ENCODE measurements at regions not wholly inside any gene's neighbourhood (a gene's known extent, or its start where the extent isn't known, plus 50 kb on each side); places are given as distances from the start of the nearest gene placed in this dataset.

DNA sequence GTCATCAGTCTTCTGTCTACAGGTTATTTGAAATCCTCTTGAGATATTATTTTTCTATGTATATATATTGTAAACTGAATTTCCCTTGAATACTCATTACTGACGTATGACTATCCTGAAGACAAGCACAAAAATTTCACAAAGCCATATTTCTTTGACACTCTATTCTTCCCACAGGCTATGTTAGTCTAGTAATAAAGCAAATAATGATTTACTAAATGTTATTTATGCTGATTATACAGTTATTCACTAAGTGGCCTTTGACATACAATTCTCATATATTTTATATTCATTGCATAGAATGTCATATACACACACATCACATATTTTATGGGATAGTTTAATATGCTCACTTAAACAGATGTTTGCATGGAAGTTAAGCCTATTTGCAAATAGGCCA lies 793.0 kb upstream of the GRAMD2B start:
- DNase-seq (ENCODE audit: insufficient read length) = no peak
- no peak for FAIRE-seq
- TF ChIP-seq POLR2AphosphoS5 (IDR thresholded peaks at IDR 0.05; ENCODE audit: low read depth, low read length) (no peak), TAF1 (IDR thresholded peaks at IDR 0.05; ENCODE audit: borderline replicate concordance, low read depth, low read length) (no peak), POLR2A (IDR thresholded peaks at IDR 0.05; ENCODE audit: low read depth, low read length) (no peak)

- TF ChIP-seq TAF1 (IDR thresholded peaks at IDR 0.05; ENCODE audit: borderline replicate concordance, low read depth, low read length) = no peak
- no peak for TF ChIP-seq POLR2A (IDR thresholded peaks at IDR 0.05; ENCODE audit: low read depth, low read length)
- TF ChIP-seq POLR2AphosphoS5 (IDR thresholded peaks at IDR 0.05; ENCODE audit: low read depth, low read length) = no peak
- DNase-seq (ENCODE audit: insufficient read length) (no peak), FAIRE-seq (no peak)
These were observed 789.7 kb upstream of the GRAMD2B start for GRCh38 chr5:125633523-125633922.

- FAIRE-seq = no peak
- TF ChIP-seq POLR2AphosphoS5 (IDR thresholded peaks at IDR 0.05; ENCODE audit: low read depth, low read length) = no peak
- TF ChIP-seq TAF1 (IDR thresholded peaks at IDR 0.05; ENCODE audit: borderline replicate concordance, low read depth, low read length) = no peak
- no peak for TF ChIP-seq POLR2A (IDR thresholded peaks at IDR 0.05; ENCODE audit: low read depth, low read length)
- no peak for DNase-seq (ENCODE audit: insufficient read length)
These were observed 788.9 kb upstream of the GRAMD2B start for GRCh38 chr5:125634216-125634835.

DNA sequence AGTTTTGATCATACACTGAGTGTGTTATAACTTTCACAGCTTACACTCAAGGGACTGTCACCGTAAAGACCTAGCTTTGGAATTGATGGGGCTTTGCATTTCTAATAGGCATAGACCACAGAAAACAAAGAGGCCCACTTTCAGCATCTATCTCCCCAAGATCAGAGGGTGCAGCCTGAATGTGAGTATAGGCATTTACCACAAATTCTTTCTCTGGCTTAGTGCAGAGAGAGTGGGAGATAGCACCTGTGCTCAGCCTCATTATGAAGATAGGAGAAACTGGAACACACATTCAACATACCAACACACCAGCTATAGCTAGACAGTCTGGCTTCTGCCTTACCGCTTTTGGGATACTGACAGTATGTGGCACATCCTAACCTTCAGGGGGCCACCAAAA lies 783.4 kb upstream of the GRAMD2B start:
- DNase-seq (ENCODE audit: insufficient read length) (no peak), FAIRE-seq (no peak)
- TF ChIP-seq POLR2A (IDR thresholded peaks at IDR 0.05; ENCODE audit: low read depth, low read length) (no peak), POLR2AphosphoS5 (IDR thresholded peaks at IDR 0.05; ENCODE audit: low read depth, low read length) (no peak), TAF1 (IDR thresholded peaks at IDR 0.05; ENCODE audit: borderline replicate concordance, low read depth, low read length) (no peak)

GRCh38 chr5:125652761-125653160 lies 770.4 kb upstream of the GRAMD2B start:
- DNase-seq (ENCODE audit: insufficient read length) (no peak), FAIRE-seq (no peak)
- TF ChIP-seq POLR2AphosphoS5 (IDR thresholded peaks at IDR 0.05; ENCODE audit: low read depth, low read length) = no peak
- no peak for TF ChIP-seq TAF1 (IDR thresholded peaks at IDR 0.05; ENCODE audit: borderline replicate concordance, low read depth, low read length)
- TF ChIP-seq POLR2A (IDR thresholded peaks at IDR 0.05; ENCODE audit: low read depth, low read length) = no peak

DNA sequence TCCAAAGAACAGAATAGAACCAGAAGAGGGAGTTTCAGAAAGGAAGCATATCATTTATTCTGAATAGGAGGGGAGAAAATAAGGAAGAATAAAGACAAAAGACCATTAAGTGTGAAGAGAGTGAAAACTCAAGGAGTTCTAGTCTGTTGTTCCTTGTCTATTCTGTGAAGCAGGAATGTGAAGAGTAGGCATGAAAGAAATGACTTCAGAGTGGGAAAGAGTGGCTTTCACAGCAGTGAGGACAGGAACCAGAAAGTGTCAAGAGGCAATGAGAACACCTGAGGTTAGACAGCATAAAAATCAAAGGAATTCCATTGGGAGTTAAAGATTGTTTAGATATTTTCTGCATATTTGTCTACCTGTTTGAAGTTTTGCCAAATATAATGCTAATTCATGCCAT lies 768.8 kb upstream of the GRAMD2B start:
- no peak for FAIRE-seq
- no peak for DNase-seq (ENCODE audit: insufficient read length)

DNA sequence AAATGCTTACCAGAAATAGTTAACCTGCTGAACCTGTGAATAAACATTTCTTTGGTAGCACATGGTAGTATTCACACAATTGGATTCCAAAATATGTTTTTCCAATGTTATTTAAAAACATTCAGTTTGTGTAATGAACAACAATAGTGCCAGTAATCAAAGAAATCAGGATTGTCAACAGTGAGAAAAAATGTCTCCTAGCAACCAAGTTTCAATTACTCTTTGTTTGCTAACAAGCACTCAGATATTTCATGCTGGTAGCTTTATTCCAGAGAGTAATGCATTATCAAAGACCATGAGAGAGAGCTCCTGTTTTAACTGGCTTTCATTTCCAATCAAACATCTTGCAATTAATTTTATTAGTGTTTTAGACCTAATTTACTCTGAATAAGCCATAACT lies 768.1 kb upstream of the GRAMD2B start:
- no peak for TF ChIP-seq POLR2A (IDR thresholded peaks at IDR 0.05; ENCODE audit: low read depth, low read length)
- no peak for TF ChIP-seq TAF1 (IDR thresholded peaks at IDR 0.05; ENCODE audit: borderline replicate concordance, low read depth, low read length)
- TF ChIP-seq POLR2AphosphoS5 (IDR thresholded peaks at IDR 0.05; ENCODE audit: low read depth, low read length) = no peak
- FAIRE-seq = no peak

More for the DNA sequence above, 768.8 kb upstream of the GRAMD2B start:
- TF ChIP-seq POLR2AphosphoS5 (IDR thresholded peaks at IDR 0.05; ENCODE audit: low read depth, low read length) (no peak), TAF1 (IDR thresholded peaks at IDR 0.05; ENCODE audit: borderline replicate concordance, low read depth, low read length) (no peak), POLR2A (IDR thresholded peaks at IDR 0.05; ENCODE audit: low read depth, low read length) (no peak)

DNA sequence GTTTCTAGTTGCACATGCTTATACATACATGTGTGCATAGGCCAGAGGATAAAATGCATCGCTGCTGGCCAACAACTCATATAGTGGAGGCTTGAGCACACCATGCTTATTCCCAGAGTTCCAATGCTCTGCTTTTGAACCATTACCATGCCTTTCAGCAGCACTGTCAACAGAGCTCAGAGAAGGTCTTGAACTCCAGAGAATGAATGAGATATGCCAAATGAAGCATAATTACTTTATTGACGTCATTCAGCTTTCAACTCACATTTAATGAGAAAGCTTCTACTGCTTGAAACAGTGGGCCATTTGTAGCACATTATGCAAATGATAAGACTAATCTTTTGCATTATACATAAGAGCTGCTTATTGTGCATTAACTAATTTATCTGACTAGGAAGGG lies 765.3 kb upstream of the GRAMD2B start:
- no peak for FAIRE-seq
- DNase-seq (ENCODE audit: insufficient read length) = no peak
- TF ChIP-seq TAF1 (IDR thresholded peaks at IDR 0.05; ENCODE audit: borderline replicate concordance, low read depth, low read length) (no peak), POLR2A (IDR thresholded peaks at IDR 0.05; ENCODE audit: low read depth, low read length) (no peak), POLR2AphosphoS5 (IDR thresholded peaks at IDR 0.05; ENCODE audit: low read depth, low read length) (no peak)

More for the DNA sequence above, 768.1 kb upstream of the GRAMD2B start:
- DNase-seq (ENCODE audit: insufficient read length) = no peak

DNA sequence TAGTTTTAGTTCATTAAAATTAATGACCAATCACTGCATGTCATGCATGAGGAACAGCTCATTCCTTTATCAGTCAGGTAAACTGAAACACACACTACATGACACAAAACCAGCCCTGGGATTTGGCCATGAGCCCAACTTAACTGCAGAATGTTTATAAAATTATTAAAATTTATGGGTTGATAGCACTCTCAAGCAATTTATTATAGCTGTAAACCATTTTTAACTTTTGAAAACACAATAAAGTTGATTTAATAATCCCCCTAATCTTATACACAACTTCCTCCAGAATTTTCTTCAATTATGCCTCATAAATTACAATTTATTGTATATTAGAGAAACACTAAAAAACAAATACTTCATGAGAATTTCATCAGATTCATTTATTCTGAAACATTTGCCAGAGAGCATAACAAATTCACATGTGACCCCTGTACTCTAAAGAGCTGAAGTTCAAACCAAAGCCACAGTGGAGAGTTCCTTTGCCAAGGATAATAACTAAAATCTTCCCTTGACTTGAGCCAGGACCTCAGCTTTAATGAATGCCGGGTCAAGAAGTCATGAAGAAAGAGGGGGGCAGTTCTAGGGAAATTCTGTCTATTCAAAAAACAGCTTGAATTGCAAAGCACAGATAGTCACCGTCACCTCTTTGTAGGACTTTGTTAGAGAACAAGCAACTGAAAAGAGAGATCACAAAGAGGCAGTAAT lies 763.7 kb upstream of the GRAMD2B start:
- FAIRE-seq (no peak), DNase-seq (ENCODE audit: insufficient read length) (no peak)
- TF ChIP-seq POLR2AphosphoS5 (IDR thresholded peaks at IDR 0.05; ENCODE audit: low read depth, low read length) (no peak), TAF1 (IDR thresholded peaks at IDR 0.05; ENCODE audit: borderline replicate concordance, low read depth, low read length) (no peak), POLR2A (IDR thresholded peaks at IDR 0.05; ENCODE audit: low read depth, low read length) (no peak)

DNA sequence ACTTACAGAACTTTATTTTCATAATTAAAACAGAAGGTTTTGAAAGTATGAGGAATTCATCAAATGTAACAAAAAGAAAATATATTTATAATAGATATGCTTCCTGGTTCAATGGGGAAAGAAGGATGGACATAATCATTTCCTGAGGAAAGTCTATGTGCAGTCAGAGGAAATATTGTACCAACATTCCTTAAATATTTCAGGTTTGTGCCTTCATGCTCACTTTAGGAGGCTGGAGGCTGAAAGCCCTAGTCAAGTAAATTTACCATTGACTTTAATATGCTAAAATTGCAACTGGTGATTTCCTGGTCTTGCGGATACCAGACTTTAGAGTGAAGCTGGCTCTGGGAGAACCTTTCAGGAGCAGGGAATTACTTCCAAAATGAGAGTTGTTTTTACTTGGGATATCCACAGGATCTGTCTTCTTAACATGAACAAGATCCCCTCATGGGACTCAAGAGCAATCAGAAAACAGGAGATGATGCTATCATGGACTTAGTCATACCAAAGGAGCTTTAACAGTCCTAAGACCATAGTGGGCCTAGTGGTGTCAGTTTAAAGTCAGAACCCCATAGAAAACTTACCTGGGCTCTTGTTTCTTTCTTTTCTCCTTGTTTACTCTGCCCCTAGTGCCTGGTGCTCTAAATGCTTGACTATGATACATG lies 762.8 kb upstream of the GRAMD2B start:
- no peak for DNase-seq (ENCODE audit: insufficient read length)

GRCh38 chr5:125661584-125661983 lies 761.6 kb upstream of the GRAMD2B start:
- no peak for TF ChIP-seq POLR2AphosphoS5 (IDR thresholded peaks at IDR 0.05; ENCODE audit: low read depth, low read length)
- TF ChIP-seq POLR2A (IDR thresholded peaks at IDR 0.05; ENCODE audit: low read depth, low read length) = no peak
- no peak for TF ChIP-seq TAF1 (IDR thresholded peaks at IDR 0.05; ENCODE audit: borderline replicate concordance, low read depth, low read length)
- DNase-seq (ENCODE audit: insufficient read length) (no peak), FAIRE-seq (no peak)

More for the DNA sequence above, 762.8 kb upstream of the GRAMD2B start:
- no peak for FAIRE-seq
- TF ChIP-seq POLR2A (IDR thresholded peaks at IDR 0.05; ENCODE audit: low read depth, low read length) = no peak
- no peak for TF ChIP-seq TAF1 (IDR thresholded peaks at IDR 0.05; ENCODE audit: borderline replicate concordance, low read depth, low read length)
- no peak for TF ChIP-seq POLR2AphosphoS5 (IDR thresholded peaks at IDR 0.05; ENCODE audit: low read depth, low read length)

All from GM12892 (cell line).